ENCODE measurements at regions not wholly inside any gene's neighbourhood (a gene's known extent, or its start where the extent isn't known, plus 50 kb on each side); places are given as distances from the start of the nearest gene placed in this dataset.

DNA sequence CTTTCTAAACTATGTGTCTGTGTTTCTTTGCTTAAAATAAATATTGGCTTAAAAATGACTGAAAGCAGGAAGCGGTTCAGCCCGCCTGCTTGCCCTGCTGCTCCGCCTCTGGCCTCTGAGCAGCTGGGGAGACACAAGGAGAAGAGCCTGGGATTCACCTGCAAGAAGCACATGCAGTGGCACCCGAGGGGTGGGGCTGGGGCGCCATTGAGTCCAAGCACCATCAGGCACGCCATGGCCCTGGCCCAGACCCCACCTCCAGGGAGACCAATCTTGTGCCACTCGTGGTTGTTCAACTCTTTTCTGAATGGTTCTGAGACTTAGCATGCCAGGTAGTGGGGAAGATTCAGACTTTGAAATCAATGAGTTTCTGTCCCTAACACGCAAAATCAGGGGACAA, 495.5 kb upstream of the MYT1L start:
- no peaks in the 10 kb centered on the region for H3K9me3 Mint-ChIP-seq
- CTCF ChIA-PET = no interaction called here
- H3K4me1 Mint-ChIP-seq (ENCODE audit: low read depth) = no peaks in the 10 kb centered on the region
- H3K27me3 Mint-ChIP-seq (ENCODE audit: low read depth) = no peaks in the 10 kb centered on the region
- no peak overlapping the region for H3K4me3 Mint-ChIP-seq
- no peak for DNase-seq
- no peaks in the 10 kb centered on the region for H3K36me3 Mint-ChIP-seq (ENCODE audit: low read depth)
- intact Hi-C loops (cut with micrococcal nuclease) = no loop called here
- no peak overlapping the region for H3K27ac Mint-ChIP-seq

- Mint-ChIP-seq H3K4me3 (no peak overlapping the region), H3K4me1 (ENCODE audit: low read depth) (no peaks in the 10 kb centered on the region), H3K27ac (no peak overlapping the region), H3K27me3 (ENCODE audit: low read depth) (peaks cover 2% of the 10 kb centered on the region), H3K36me3 (ENCODE audit: low read depth) (no peaks in the 10 kb centered on the region), H3K9me3 (no peaks in the 10 kb centered on the region)
- intact Hi-C loops (cut with micrococcal nuclease) = no loop called here
- CTCF ChIA-PET = no interaction called here
- DNase-seq = no peak
These were observed 495.1 kb upstream of the MYT1L start for GRCh38 chr2:2826209-2826551.

GRCh38 chr2:2825516-2826208, 494.6 kb upstream of the MYT1L start:
- no peaks in the 10 kb centered on the region for H3K36me3 Mint-ChIP-seq (ENCODE audit: low read depth)
- peaks cover 2% of the 10 kb centered on the region for H3K27me3 Mint-ChIP-seq (ENCODE audit: low read depth)
- no peak overlapping the region for H3K27ac Mint-ChIP-seq
- CTCF ChIA-PET = no interaction called here
- H3K4me3 Mint-ChIP-seq = no peak overlapping the region
- DNase-seq = no peak
- H3K9me3 Mint-ChIP-seq = no peaks in the 10 kb centered on the region
- no peaks in the 10 kb centered on the region for H3K4me1 Mint-ChIP-seq (ENCODE audit: low read depth)
- intact Hi-C loops (cut with micrococcal nuclease) = no loop called here

- peaks cover 5% of the 10 kb centered on the region for H3K27me3 Mint-ChIP-seq (ENCODE audit: low read depth)
- no peak overlapping the region for H3K27ac Mint-ChIP-seq
- H3K36me3 Mint-ChIP-seq (ENCODE audit: low read depth) = no peaks in the 10 kb centered on the region
- no peaks in the 10 kb centered on the region for H3K9me3 Mint-ChIP-seq
- intact Hi-C loops (cut with micrococcal nuclease) = no loop called here
- no peak overlapping the region for H3K4me3 Mint-ChIP-seq
- no peaks in the 10 kb centered on the region for H3K4me1 Mint-ChIP-seq (ENCODE audit: low read depth)
- DNase-seq = no peak
- CTCF ChIA-PET = no interaction called here
These were observed 494.0 kb upstream of the MYT1L start for GRCh38 chr2:2825062-2825461.

DNA sequence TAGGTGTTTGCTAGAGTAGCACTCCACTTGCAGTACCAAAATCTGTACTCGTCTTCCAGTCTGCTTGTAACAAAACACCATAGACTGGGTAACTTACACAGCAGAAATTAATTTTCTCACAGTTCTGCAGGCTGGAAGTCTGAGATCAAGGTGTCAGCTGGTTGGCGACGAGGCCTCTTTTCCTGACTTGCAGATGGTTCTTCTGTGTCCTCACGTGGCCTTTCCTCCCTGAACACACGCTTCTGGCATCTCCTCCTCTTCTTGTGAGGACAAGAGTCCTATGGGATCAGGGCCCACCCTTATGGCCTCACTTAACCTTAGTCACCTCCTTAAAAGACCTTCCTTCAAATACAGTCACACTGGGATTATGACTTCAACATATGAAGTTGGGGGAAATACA, 493.5 kb upstream of the MYT1L start:
- Mint-ChIP-seq H3K4me1 (ENCODE audit: low read depth) (no peaks in the 10 kb centered on the region), H3K9me3 (no peaks in the 10 kb centered on the region), H3K4me3 (no peak overlapping the region), H3K27me3 (ENCODE audit: low read depth) (peaks cover 9% of the 10 kb centered on the region), H3K27ac (no peak overlapping the region), H3K36me3 (ENCODE audit: low read depth) (no peaks in the 10 kb centered on the region)
- intact Hi-C loops (cut with micrococcal nuclease) = no loop called here
- no peak for DNase-seq
- CTCF ChIA-PET = no interaction called here

- Mint-ChIP-seq H3K27ac (no peak overlapping the region), H3K4me1 (ENCODE audit: low read depth) (no peaks in the 10 kb centered on the region), H3K9me3 (no peaks in the 10 kb centered on the region), H3K27me3 (ENCODE audit: low read depth) (peaks cover 18% of the 10 kb centered on the region), H3K36me3 (ENCODE audit: low read depth) (no peaks in the 10 kb centered on the region), H3K4me3 (no peak overlapping the region)
- no peak for DNase-seq
- intact Hi-C loops (cut with micrococcal nuclease) = no loop called here
- CTCF ChIA-PET = no interaction called here
These were observed 492.1 kb upstream of the MYT1L start for GRCh38 chr2:2823061-2823753.

DNA sequence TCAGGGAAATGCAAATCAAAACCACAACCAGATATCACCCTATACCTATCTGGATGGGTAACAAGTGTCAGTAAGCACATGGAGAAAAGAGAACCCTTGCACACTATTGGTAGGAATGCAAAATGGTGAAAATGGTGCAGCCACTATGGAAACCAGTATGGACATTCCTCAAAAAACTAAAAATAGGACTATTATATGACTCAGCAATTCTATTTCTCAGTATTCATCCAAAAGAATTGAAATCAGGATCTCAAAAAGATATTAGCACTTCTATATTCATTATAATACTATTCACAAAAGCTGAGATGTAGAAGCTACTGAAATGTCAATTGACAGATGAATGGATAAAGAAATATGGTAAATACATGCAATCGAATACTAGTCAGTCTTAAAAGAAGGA, 491.1 kb upstream of the MYT1L start:
- no peaks in the 10 kb centered on the region for H3K9me3 Mint-ChIP-seq
- H3K36me3 Mint-ChIP-seq (ENCODE audit: low read depth) = peaks cover 2% of the 10 kb centered on the region
- CTCF ChIA-PET = no interaction called here
- no peak for DNase-seq
- peaks cover 24% of the 10 kb centered on the region for H3K27me3 Mint-ChIP-seq (ENCODE audit: low read depth)
- intact Hi-C loops (cut with micrococcal nuclease) = no loop called here
- no peak overlapping the region for H3K4me3 Mint-ChIP-seq
- H3K4me1 Mint-ChIP-seq (ENCODE audit: low read depth) = no peaks in the 10 kb centered on the region
- H3K27ac Mint-ChIP-seq = no peak overlapping the region

GRCh38 chr2:2812648-2813047, 481.6 kb upstream of the MYT1L start:
- DNase-seq = no peak
- Mint-ChIP-seq H3K9me3 (peaks cover 20% of the 10 kb centered on the region), H3K4me1 (ENCODE audit: low read depth) (no peaks in the 10 kb centered on the region), H3K27me3 (ENCODE audit: low read depth) (peaks cover 7% of the 10 kb centered on the region), H3K4me3 (no peak overlapping the region), H3K27ac (no peak overlapping the region), H3K36me3 (ENCODE audit: low read depth) (peaks cover 2% of the 10 kb centered on the region)
- CTCF ChIA-PET = no interaction called here
- intact Hi-C loops (cut with micrococcal nuclease) = no loop called here

DNA sequence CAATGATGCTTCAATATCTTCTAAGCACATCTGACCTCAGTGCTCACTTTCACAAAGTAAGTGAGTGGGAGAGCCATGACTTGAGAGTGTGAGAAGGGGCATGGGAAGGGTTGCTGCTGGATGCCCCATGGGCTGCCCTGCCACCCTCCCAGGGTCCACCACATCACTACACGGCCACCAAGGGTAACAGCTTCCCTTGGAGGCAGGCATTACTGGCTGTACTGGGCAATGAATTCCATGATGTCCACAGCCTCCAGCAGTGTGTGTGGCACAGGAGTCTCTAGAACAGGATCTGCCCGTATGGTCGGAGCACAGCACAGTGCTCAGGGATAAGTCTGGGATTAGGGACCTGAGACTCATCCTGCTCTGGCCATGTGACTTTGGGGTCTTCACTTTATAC, 481.0 kb upstream of the MYT1L start:
- DNase-seq = no peak
- Mint-ChIP-seq H3K4me3 (no peak overlapping the region), H3K4me1 (ENCODE audit: low read depth) (no peaks in the 10 kb centered on the region), H3K36me3 (ENCODE audit: low read depth) (peaks cover 2% of the 10 kb centered on the region), H3K27me3 (ENCODE audit: low read depth) (peaks cover 4% of the 10 kb centered on the region), H3K9me3 (peaks cover 20% of the 10 kb centered on the region), H3K27ac (no peak overlapping the region)
- intact Hi-C loops (cut with micrococcal nuclease) = no loop called here
- CTCF ChIA-PET = no interaction called here

GRCh38 chr2:2810504-2810903, 479.4 kb upstream of the MYT1L start:
- Mint-ChIP-seq H3K9me3 (peaks cover 14% of the 10 kb centered on the region), H3K4me3 (no peak overlapping the region), H3K36me3 (ENCODE audit: low read depth) (no peaks in the 10 kb centered on the region), H3K27ac (no peak overlapping the region), H3K4me1 (ENCODE audit: low read depth) (no peaks in the 10 kb centered on the region), H3K27me3 (ENCODE audit: low read depth) (no peaks in the 10 kb centered on the region)
- intact Hi-C loops (cut with micrococcal nuclease) = no loop called here
- no peak for DNase-seq
- CTCF ChIA-PET = no interaction called here

- intact Hi-C loops (cut with micrococcal nuclease) = no loop called here
- no peak for DNase-seq
- Mint-ChIP-seq H3K9me3 (peaks cover 11% of the 10 kb centered on the region), H3K27me3 (ENCODE audit: low read depth) (no peaks in the 10 kb centered on the region), H3K36me3 (ENCODE audit: low read depth) (no peaks in the 10 kb centered on the region), H3K27ac (no peak overlapping the region), H3K4me3 (no peak overlapping the region), H3K4me1 (ENCODE audit: low read depth) (no peaks in the 10 kb centered on the region)
- CTCF ChIA-PET = no interaction called here
These were observed 478.7 kb upstream of the MYT1L start for GRCh38 chr2:2809771-2810170.

DNA sequence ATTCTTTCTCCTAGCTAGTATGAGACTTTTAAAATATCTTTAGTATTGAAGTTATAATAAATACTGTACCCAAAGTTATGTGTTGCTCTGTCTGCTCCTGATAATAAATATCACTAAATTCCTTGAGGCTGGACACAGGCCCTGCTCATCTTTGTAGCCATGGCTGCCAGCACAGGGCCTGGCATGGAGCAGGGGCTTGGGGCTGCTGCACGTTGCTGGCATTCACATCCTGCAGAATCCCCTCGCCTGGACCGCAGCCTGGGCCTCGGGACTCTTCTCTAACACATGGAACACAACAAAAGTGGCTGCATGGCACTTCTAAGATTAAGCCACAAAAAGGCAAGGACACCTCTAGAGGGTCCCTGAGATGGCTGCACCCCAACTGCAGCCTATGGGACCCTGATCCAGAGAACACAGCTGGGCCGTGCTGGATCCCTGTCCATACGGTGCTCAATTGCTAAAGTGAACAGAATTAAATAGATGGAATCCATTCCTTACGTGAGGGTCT, 477.5 kb upstream of the MYT1L start:
- no peak overlapping the region for H3K4me3 Mint-ChIP-seq
- H3K4me1 Mint-ChIP-seq (ENCODE audit: low read depth) = no peaks in the 10 kb centered on the region
- H3K27me3 Mint-ChIP-seq (ENCODE audit: low read depth) = no peaks in the 10 kb centered on the region
- H3K9me3 Mint-ChIP-seq = peaks cover 4% of the 10 kb centered on the region
- no peaks in the 10 kb centered on the region for H3K36me3 Mint-ChIP-seq (ENCODE audit: low read depth)
- intact Hi-C loops (cut with micrococcal nuclease) = no loop called here
- CTCF ChIA-PET = no interaction called here
- no peak for DNase-seq
- H3K27ac Mint-ChIP-seq = no peak overlapping the region

DNA sequence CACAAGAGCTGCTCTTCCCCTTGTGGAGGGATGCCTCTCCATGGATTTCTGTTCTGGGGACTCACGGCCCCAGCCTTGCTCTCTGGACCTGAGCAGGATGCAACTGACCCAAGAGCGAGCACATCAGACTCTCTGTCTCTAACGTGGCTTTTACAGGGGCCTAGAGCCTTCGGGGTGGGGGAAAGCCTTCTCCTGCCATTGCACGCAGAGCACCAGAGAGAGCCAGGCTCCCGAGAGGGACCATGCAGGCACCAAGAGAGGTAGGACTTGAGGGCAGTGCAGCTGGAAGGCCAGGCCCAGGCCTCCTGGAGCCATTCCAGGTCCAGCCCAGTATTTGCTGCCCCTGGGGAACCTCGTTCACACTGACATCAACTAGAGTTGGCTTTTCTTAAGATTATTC, 475.6 kb upstream of the MYT1L start:
- no peaks in the 10 kb centered on the region for H3K36me3 Mint-ChIP-seq (ENCODE audit: low read depth)
- intact Hi-C loops (cut with micrococcal nuclease) = no loop called here
- CTCF ChIA-PET = no interaction called here
- H3K9me3 Mint-ChIP-seq = no peaks in the 10 kb centered on the region
- H3K4me1 Mint-ChIP-seq (ENCODE audit: low read depth) = no peaks in the 10 kb centered on the region
- no peak for DNase-seq
- H3K27ac Mint-ChIP-seq = no peak overlapping the region
- no peaks in the 10 kb centered on the region for H3K27me3 Mint-ChIP-seq (ENCODE audit: low read depth)
- no peak overlapping the region for H3K4me3 Mint-ChIP-seq

All from activated naive CD4-positive, alpha-beta T cell treated with anti-CD3 and anti-CD28 coated beads for 36 hours (primary cell).